NT2/D1 (cell line): ENCODE measurements at regions not wholly inside any gene's neighbourhood (a gene's known extent, or its start where the extent isn't known, plus 50 kb on each side); places are given as distances from the start of the nearest gene placed in this dataset.

Experiments used
- DNase-seq: peaks from one replicate; pipeline ENCODE4 v3.0.0-alpha.2; 2011; ENCODE audit warnings: low read depth, low spot score
- H3K27me3 ChIP-seq: 2 replicates; pipeline ENCODE4 v1.6.0; 2011; ENCODE audit warnings: mild to moderate bottlenecking; ENCODE audit not compliant: insufficient read length, insufficient read depth
- H3K36me3 ChIP-seq: 2 replicates; pipeline ENCODE4 v1.6.1; 2011; ENCODE audit warnings: mild to moderate bottlenecking, low read length, mixed read lengths; ENCODE audit not compliant: insufficient read depth, insufficient read length
- H3K4me1 ChIP-seq: 2 replicates; pipeline ENCODE4 v1.5.1; 2011; ENCODE audit not compliant: insufficient read depth, insufficient read length
- H3K4me3 ChIP-seq: 2 replicates; pipeline ENCODE4 v1.5.1; 2011; ENCODE audit warnings: low read depth; ENCODE audit not compliant: insufficient read length
- H3K9ac ChIP-seq: 2 replicates; pipeline ENCODE4 v1.6.0; 2011; ENCODE audit warnings: low read depth; ENCODE audit not compliant: insufficient read length
- H3K9me3 ChIP-seq: 2 replicates; pipeline ENCODE4 v1.5.1; 2011; ENCODE audit warnings: mild to moderate bottlenecking, low read length; ENCODE audit not compliant: insufficient read depth
- SUZ12 ChIP-seq: IDR thresholded peaks from 2 replicates; pipeline ENCODE4 v1.6.1; 2011; ENCODE audit not compliant: insufficient read length, insufficient read depth; ENCODE audit errors: extremely low read depth
- YY1 ChIP-seq: IDR thresholded peaks from 2 replicates; pipeline ENCODE4 v1.6.1; 2011; ENCODE audit not compliant: insufficient read length, insufficient read depth
- ZNF274 ChIP-seq: IDR thresholded peaks from 2 replicates; pipeline ENCODE4 v1.6.1; 2011; ENCODE audit warnings: mild to moderate bottlenecking, low read depth, low read length

GRCh38 chr11:71144736-71145135, 107.6 kb downstream of the SHANK2 start:
- H3K27me3 ChIP-seq = peaks cover 7% of the 10 kb centered on the region
- no peak for DNase-seq
- H3K4me1 ChIP-seq = no peaks in the 10 kb centered on the region
- no peak overlapping the region for H3K9ac ChIP-seq
- no peak overlapping the region for H3K4me3 ChIP-seq
- TF ChIP-seq ZNF274 (no peak), SUZ12 (no peak), YY1 (no peak)
- H3K9me3 ChIP-seq = no peaks in the 10 kb centered on the region
- H3K36me3 ChIP-seq = no peaks in the 10 kb centered on the region

GRCh38 chr11:71144010-71144409, 108.4 kb downstream of the SHANK2 start:
- Histone ChIP-seq H3K27me3 (peaks cover 2% of the 10 kb centered on the region), H3K9ac (no peak overlapping the region), H3K36me3 (no peaks in the 10 kb centered on the region), H3K9me3 (no peaks in the 10 kb centered on the region), H3K4me1 (no peaks in the 10 kb centered on the region), H3K4me3 (no peak overlapping the region)
- no peak for TF ChIP-seq ZNF274
- no peak for TF ChIP-seq YY1
- TF ChIP-seq SUZ12 = no peak
- no peak for DNase-seq

- Histone ChIP-seq H3K27me3 (no peaks in the 10 kb centered on the region), H3K9ac (no peak overlapping the region), H3K9me3 (no peaks in the 10 kb centered on the region), H3K4me1 (no peaks in the 10 kb centered on the region), H3K36me3 (no peaks in the 10 kb centered on the region), H3K4me3 (no peak overlapping the region)
- no peak for TF ChIP-seq SUZ12
- no peak for DNase-seq
These were observed 112.0 kb downstream of the SHANK2 start for GRCh38 chr11:71140206-71140919.

- Histone ChIP-seq H3K4me1 (no peaks in the 10 kb centered on the region), H3K9ac (no peak overlapping the region), H3K9me3 (no peaks in the 10 kb centered on the region), H3K27me3 (no peaks in the 10 kb centered on the region), H3K4me3 (no peak overlapping the region), H3K36me3 (no peaks in the 10 kb centered on the region)
- TF ChIP-seq YY1 (no peak), ZNF274 (no peak), SUZ12 (no peak)
- DNase-seq = no peak
These were observed 112.7 kb downstream of the SHANK2 start for GRCh38 chr11:71139516-71140205.

GRCh38 chr11:71138737-71139425, 113.5 kb downstream of the SHANK2 start:
- DNase-seq = no peak
- no peaks in the 10 kb centered on the region for H3K4me1 ChIP-seq
- H3K36me3 ChIP-seq = no peaks in the 10 kb centered on the region
- no peak overlapping the region for H3K4me3 ChIP-seq
- TF ChIP-seq SUZ12 = no peak
- H3K27me3 ChIP-seq = no peaks in the 10 kb centered on the region
- no peaks in the 10 kb centered on the region for H3K9me3 ChIP-seq
- H3K9ac ChIP-seq = no peak overlapping the region

- H3K4me3 ChIP-seq = no peak overlapping the region
- no peaks in the 10 kb centered on the region for H3K27me3 ChIP-seq
- no peaks in the 10 kb centered on the region for H3K4me1 ChIP-seq
- H3K9me3 ChIP-seq = no peaks in the 10 kb centered on the region
- no peaks in the 10 kb centered on the region for H3K36me3 ChIP-seq
- DNase-seq = no peak
- H3K9ac ChIP-seq = no peak overlapping the region
- TF ChIP-seq SUZ12 (no peak), ZNF274 (no peak), YY1 (no peak)
These were observed 115.0 kb downstream of the SHANK2 start for GRCh38 chr11:71137376-71137775.

- Histone ChIP-seq H3K4me1 (no peaks in the 10 kb centered on the region), H3K36me3 (no peaks in the 10 kb centered on the region), H3K9me3 (no peaks in the 10 kb centered on the region), H3K9ac (no peak overlapping the region), H3K27me3 (no peaks in the 10 kb centered on the region), H3K4me3 (no peak overlapping the region)
- no peak for DNase-seq
- no peak for TF ChIP-seq ZNF274
- TF ChIP-seq SUZ12 = no peak
- TF ChIP-seq YY1 = no peak
These were observed 116.1 kb downstream of the SHANK2 start for GRCh38 chr11:71136095-71136845.
